Heart right ventricle (tissue), 16 donors: ENCODE measurements at regions not wholly inside any gene's neighbourhood (a gene's known extent, or its start where the extent isn't known, plus 50 kb on each side); places are given as distances from the start of the nearest gene placed in this dataset.
A peak's percentile ranks its signal among the peaks of the same experiment; 100 is the strongest.
"Not testable (repeated sequence)": the region's sequence is repeated elsewhere in the genome, so short reads cannot be mapped to it uniquely, and the experiment has no call there.

Source experiments
- ATAC-seq, 8 donors: fragments of 200-7000 bp; cut with Tn5 transposase; one replicate each; pipeline ENCODE4 v1.9.1; 2020; ENCODE audit warnings: mild to moderate bottlenecking in 8 of 8, moderate library complexity in 8 of 8, moderate number of reproducible peaks in 1 of 8
- DNase-seq, 2 donors: peaks; one replicate each; pipeline ENCODE4 v3.0.0-alpha.2; 2020
- H3K27ac ChIP-seq, 10 donors: fragments of 200-600 bp; sonication (generic) in 2 of 10; one replicate each; pipeline versions ENCODE4 v1.5.0 to v1.8.0; 2020 to 2022; ENCODE audit warnings: mild to moderate bottlenecking in 3 of 10
- H3K27me3 ChIP-seq, 7 donors: fragments of 200-600 bp; one replicate each; pipeline ENCODE4 v1.8.0; 2021 to 2022; ENCODE audit warnings: mild to moderate bottlenecking in 2 of 7
- H3K36me3 ChIP-seq, 9 donors: fragments of 200-600 bp; sonication (generic) in 1 of 9; one replicate each; pipeline versions ENCODE4 v1.5.0 to v1.8.0; 2020 to 2022; ENCODE audit warnings: mild to moderate bottlenecking in 2 of 9
- H3K4me1 ChIP-seq, 9 donors: fragments of 200-600 bp; sonication (generic) in 1 of 9; one replicate each; pipeline versions ENCODE4 v1.5.0 to v1.8.0; 2020 to 2022; ENCODE audit warnings: mild to moderate bottlenecking in 4 of 9
- H3K4me3 ChIP-seq, 10 donors: fragments of 200-600 bp; sonication (generic) in 2 of 10; one replicate each; pipeline versions ENCODE4 v1.5.0 to v1.8.0; 2020 to 2022; ENCODE audit warnings: mild to moderate bottlenecking in 7 of 10, moderate library complexity in 2 of 10
- H3K9me3 ChIP-seq, 11 donors: fragments of 200-600 bp in 10 of 11; sonication (generic) in 2 of 11; one replicate each; pipeline versions ENCODE4 v1.5.0 to v1.8.0; 2013 to 2022; ENCODE audit warnings: mild to moderate bottlenecking in 2 of 11, control low read depth in 1 of 11, moderate library complexity in 1 of 11
- WGBS, 2 donors: extraction: QIAGEN DNeasy Blood & Tissue Kit; methylation state at CpG; one replicate each; pipeline ENCODE4 v1.1.7; 2013; ENCODE audit warnings: inconsistent platforms in 1 of 2; 5-methylcytosine and 5-hydroxymethylcytosine counted together
- intact Hi-C, 10 donors: fragments of 100-400 bp; cut with DNase I; formaldehyde crosslinking; loops; one replicate each; pipeline versions ENCODE4 v1.11.1 to v1.14.2; 2022
- TF ChIP-seq, protein P1 (sequence below), 9 donors: fragments of 200-600 bp; sonication (generic) in 2 of 9; IDR thresholded peaks; one replicate each; pipeline versions ENCODE4 v1.5.0 to v1.8.0; 2021 to 2022; ENCODE audit warnings: antibody characterized with exemption in 9 of 9, mild to moderate bottlenecking in 5 of 9, moderate library complexity in 1 of 9
- donor health status: Arrhythmogenic right ventricular cardiomyopathy.
- donor health status: ischemic (EF 13 %, LVEDD 7.1; RV severe dilation, severe dysfunction).
- donor health status: healthy with polysubstance abuse.
- donor health status: DM: no; HTN: yes; CAD: no.
- donor health status: DM: no; HTN: no; CAD: no.
- donor health status: ischemic (EF 25% LVEDD 6.9; RV normal size, moderate dysfunction).
- donor health status: ischemic (EF 25% LVEDD 5.7; RV mildly dilated, moderate dysfunction).
- donor health status: healthy.
- donor health status: DM: yes; HTN: yes; CAD: no.
- donor health status: Ischemic cardiomyopathy.
- donor health status: ischemic (EF 35%, LVEDD 5.7; RV mildly dilated, moderate dysfunction).
- donor health status: nonischemic (EF 11% LVEDD 7.7; RV severe dilation, severe dysfunction).
- donor health status: DM: yes; HTN: yes; CAD: no.
- donor health status: PGD.
- donor health status: ischemic (EF 29% LVEDD 5.4; RV normal size, mild dysfunction).
- donor health status: nonischemic (EF 23%, LVEDD 6.1; RV moderate dilation, normal function).

DNA sequence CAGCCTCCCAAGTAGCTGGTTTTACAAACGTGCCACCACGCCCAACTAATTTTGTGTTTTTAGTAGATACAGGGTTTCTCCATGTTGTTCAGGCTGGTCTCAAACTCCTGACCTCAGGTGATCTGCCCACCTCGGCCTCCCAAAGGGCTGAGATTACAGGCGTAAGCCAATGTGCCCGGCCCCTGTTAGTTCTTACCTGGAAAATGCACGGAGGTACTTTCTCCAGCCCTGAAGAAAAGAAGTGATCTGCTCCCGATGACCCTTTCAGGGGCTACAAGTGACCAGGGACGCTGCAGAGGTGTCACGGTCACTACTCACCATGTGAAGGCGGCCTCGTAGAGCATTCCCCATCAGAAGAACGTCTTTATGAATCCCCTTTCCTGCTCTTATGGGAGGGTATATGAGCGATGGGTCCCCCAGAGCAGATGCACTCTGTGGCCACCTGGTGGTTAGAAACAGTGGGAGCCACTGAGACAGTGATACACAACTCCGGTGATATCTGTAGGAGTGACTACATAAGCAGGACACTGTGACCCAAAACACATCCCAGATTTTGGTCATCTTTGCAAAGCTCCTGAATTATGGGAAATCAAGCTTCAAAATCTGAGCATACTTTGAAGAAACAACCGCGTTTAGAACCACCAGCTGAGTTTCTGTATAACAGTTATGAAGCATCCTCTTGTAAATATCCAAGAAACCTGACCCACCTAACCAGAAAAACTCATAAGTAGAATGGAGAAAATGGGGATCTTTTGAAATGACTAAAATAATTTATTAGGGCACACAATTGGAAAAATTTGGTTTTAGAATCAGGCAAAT is 102.7 kb upstream of the NBPF11 start:
- DNase-seq, H3K9me3 ChIP-seq, H3K4me1 ChIP-seq, H3K27ac ChIP-seq, H3K27me3 ChIP-seq, H3K4me3 ChIP-seq, intact Hi-C loops, H3K36me3 ChIP-seq: not testable (repeated sequence)
- peak in 1 of 8 donors; percentile 22 for ATAC-seq
- WGBS, 2 donors: 36 to 38% methylated on average over 16 of the region's 16 CpGs
- TF ChIP-seq, protein P1, sequence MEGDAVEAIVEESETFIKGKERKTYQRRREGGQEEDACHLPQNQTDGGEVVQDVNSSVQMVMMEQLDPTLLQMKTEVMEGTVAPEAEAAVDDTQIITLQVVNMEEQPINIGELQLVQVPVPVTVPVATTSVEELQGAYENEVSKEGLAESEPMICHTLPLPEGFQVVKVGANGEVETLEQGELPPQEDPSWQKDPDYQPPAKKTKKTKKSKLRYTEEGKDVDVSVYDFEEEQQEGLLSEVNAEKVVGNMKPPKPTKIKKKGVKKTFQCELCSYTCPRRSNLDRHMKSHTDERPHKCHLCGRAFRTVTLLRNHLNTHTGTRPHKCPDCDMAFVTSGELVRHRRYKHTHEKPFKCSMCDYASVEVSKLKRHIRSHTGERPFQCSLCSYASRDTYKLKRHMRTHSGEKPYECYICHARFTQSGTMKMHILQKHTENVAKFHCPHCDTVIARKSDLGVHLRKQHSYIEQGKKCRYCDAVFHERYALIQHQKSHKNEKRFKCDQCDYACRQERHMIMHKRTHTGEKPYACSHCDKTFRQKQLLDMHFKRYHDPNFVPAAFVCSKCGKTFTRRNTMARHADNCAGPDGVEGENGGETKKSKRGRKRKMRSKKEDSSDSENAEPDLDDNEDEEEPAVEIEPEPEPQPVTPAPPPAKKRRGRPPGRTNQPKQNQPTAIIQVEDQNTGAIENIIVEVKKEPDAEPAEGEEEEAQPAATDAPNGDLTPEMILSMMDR (IDR thresholded peaks at IDR 0.05): peak in 8 of 9 donors; percentile 27 to 68 (median 61)

DNA sequence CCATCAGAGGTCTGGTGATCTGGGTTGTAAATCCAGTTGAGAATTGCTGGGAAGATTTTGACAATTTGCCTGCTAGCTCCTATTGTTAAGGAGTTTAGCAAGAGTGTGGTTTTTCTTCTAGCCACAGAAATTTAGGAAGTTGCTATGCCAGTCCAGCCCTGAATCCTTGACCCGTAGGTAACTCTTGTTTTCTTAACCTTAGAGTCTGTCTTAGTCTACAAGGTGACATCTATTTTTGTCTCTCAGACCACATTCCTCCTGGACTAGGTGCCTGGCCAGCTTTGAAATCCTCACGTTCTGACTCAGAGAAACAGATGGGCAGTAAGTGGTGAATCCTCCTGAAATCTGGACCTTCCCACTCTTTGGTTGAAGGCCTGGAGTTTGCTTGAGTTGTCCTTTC is 101.7 kb upstream of the NBPF11 start:
- ATAC-seq, H3K4me1 ChIP-seq, H3K27ac ChIP-seq, H3K27me3 ChIP-seq, H3K9me3 ChIP-seq, H3K36me3 ChIP-seq, intact Hi-C loops, DNase-seq, H3K4me3 ChIP-seq: not testable (repeated sequence)
- 55 to 72% methylated on average over 1 of the region's 2 CpGs for WGBS, 2 donors

DNA sequence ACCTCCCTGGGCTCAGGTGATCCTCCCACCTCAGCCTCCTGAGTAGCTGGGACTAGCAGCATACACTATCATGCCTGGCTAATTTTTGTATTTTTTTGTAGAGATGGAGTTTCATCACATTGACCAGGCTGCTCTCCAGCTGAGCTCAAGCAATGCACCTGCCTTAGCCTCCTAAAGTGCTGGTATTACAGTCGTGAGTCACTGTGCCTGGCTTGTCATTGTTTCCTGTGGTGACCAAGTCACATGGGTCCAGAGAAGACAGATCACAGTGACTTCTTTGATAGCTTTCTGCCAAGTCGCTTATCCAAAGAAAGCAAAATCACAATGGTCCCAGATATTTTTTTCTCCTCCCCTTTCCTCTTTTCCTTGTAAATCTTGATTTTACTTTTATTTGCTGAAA is 96.7 kb upstream of the NBPF11 start:
- 75 to 81% methylated on average over 1 of the region's 2 CpGs for WGBS, 2 donors
- H3K36me3 ChIP-seq, H3K27ac ChIP-seq, ATAC-seq, H3K9me3 ChIP-seq, H3K27me3 ChIP-seq, intact Hi-C loops, DNase-seq, H3K4me1 ChIP-seq, H3K4me3 ChIP-seq: not testable (repeated sequence)

DNA sequence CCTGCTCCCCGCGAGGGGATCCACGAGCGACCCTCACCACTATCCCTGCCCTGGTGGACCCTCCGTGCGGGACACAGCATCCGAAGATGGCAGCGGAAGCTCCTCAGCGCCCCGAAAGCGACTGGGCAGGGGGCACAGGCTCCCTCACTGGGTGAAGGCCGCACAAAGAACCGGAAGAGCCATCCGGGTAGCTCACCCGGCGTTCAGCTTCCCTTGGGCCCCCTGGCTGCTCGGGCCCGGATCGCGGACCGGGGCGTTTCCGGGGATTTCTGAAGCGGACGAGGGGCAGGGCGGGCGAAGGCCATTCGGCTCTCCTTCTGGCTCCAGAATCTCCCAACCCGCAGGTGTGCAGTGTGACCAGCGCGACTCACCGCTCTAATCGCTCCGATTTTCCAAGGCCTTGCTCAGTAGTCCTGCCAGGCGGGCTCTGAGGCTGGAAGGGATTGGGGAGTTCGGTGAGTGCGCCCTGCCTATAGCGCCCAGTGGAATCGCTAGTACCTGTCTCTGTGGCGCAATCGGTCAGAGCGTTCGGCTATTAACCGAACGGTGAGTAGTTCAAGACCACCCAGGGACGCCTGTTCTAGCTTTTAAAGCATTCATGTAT is 94.3 kb upstream of the NBPF11 start:
- H3K4me3 ChIP-seq: peak overlapping the region in 2 of 10 donors; percentile 12 to 20
- intact Hi-C loops, H3K27me3 ChIP-seq, H3K27ac ChIP-seq, DNase-seq, H3K4me1 ChIP-seq, H3K9me3 ChIP-seq, H3K36me3 ChIP-seq: not testable (repeated sequence)
- WGBS, 2 donors: 26 to 33% methylated on average over 26 to 31 of the region's 46 CpGs
- ATAC-seq: peak in 7 of 8 donors; percentile 59 to 72 (median 67)

DNA sequence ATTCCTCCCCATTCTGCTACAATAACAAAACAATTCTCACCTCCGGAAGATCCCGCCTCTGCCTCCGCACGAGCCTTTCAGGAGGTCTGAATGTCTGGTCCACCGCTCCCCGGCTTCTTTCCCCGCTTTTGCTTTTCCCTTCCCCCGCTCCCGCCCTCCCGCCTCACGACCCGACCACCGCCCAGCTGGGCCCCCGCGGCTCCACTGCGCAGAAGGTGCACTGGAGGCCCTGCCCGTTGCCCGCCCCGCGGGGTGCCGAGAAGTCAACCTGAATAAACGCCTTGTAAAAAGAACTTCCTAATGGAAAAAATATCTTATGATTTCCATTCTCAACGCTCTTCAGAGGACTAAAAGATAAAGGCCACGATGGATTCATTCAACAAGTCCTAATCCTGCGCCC is 93.8 kb upstream of the NBPF11 start:
- intact Hi-C loops, H3K9me3 ChIP-seq, H3K36me3 ChIP-seq, DNase-seq, H3K27me3 ChIP-seq, H3K4me1 ChIP-seq, H3K27ac ChIP-seq: not testable (repeated sequence)
- peak in 1 of 8 donors; percentile 9 for ATAC-seq
- 0 to 7% methylated on average over 3 to 14 of the region's 25 CpGs for WGBS, 2 donors
- peak overlapping the region in 2 of 10 donors; percentile 12 to 20 for H3K4me3 ChIP-seq

DNA sequence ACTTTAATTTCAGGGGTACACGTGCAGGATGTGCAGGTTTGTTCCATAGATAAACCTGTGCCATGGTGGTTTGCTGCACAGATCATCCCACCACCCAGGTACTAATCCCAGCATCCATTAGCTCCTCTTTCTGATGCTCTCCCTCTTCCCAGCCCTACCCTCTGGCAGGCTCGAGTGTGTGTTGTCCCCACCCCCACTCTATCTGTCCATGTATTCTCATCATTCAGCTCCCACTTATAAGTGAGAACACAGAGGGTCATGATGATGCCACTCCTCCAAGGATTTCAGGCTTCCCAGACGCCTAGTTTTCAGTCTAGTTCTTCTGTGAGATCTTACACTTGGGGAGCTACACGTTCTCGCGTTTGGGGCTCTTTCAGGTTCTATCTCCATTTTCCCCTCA is 93.4 kb upstream of the NBPF11 start:
- H3K36me3 ChIP-seq, H3K27ac ChIP-seq, H3K27me3 ChIP-seq, H3K4me3 ChIP-seq, intact Hi-C loops, H3K4me1 ChIP-seq, H3K9me3 ChIP-seq, DNase-seq: not testable (repeated sequence)
- ATAC-seq: peak in 6 of 8 donors; percentile 43 to 79 (median 67)
- WGBS, 2 donors: no CpG with 5 or more reads among the region's 6 CpGs

DNA sequence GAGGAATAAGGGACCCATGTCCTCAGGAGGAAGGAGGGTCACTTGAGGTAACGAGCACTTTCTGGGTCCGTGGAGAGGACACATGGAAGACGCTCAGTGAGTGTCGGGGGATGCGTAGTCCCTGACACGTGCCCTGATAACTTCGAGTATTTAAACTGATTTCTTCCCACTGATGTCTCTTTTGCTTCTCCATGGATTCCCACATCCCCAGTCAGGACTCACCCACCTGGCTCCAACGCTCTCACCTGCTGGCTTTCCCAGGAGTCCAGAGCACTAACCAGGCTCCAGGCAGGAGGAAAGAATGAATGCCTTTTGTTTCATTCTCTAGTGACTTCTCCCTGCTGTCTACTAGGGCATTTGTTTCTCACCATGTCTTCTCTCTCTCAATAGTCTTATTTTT is 81.2 kb upstream of the NBPF11 start:
- H3K27me3 ChIP-seq, H3K36me3 ChIP-seq, ATAC-seq, H3K4me3 ChIP-seq, H3K4me1 ChIP-seq, H3K9me3 ChIP-seq, H3K27ac ChIP-seq, intact Hi-C loops, DNase-seq: not testable (repeated sequence)
- 83 to 93% methylated on average over 6 to 7 of the region's 8 CpGs for WGBS, 2 donors

DNA sequence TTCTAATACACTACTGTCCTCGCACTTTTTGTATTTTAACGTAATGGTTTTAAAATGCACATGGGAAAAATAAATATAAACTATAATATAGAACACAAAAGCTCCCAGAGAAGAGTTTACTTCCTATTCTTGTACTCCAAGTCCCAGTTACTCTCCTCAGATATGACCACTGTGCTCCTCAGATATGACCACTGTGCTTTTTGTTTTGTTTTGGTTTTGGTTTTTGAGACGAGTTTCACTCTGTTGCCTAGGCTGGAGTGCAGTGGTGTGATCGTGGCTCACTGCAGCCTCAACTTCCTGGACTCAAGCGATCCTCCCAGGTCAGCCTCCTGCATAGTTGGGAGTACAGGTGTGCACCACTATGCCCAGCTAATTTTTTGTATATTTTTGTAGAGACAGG is 76.8 kb upstream of the NBPF11 start:
- 87 to 89% methylated on average over 4 of the region's 5 CpGs for WGBS, 2 donors
- ATAC-seq, DNase-seq, H3K27ac ChIP-seq, intact Hi-C loops, H3K27me3 ChIP-seq, H3K36me3 ChIP-seq, H3K9me3 ChIP-seq, H3K4me1 ChIP-seq, H3K4me3 ChIP-seq: not testable (repeated sequence)

DNA sequence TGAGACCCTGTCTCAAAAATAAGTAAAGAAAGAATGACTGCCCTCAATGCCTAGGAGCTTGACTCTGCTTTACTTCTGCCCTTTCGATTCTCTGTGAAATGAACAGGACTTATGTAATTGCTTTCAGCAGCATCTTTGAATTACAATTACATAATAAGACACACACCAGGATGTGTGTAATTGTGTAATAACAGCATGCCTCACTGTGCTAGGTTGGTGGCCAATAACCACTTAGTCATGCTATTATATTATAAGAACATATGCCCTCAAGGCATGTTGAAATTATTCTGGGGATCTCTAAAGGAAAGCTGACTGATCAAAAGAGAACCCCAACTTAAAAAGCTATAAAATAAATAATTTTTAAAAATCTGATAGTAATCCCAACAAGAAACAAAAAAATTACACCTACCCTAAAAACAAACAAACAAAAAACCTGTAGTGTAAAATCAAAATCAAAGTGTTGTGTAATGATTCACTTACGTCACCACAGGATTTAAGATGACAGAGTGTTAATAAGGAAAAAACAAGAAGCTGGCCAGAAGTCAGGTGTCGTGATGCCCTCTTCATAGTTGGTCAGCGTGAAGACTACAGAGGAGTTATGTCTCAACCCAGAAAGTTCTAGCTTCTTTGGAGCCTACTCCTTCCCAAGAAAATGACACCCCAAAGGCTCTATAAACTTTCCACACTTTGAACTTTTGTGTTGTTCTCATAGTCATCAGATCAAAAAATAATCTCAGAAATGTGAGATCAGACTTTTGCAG is 70.5 kb upstream of the NBPF11 start:
- intact Hi-C loops, H3K9me3 ChIP-seq, H3K4me1 ChIP-seq, H3K27ac ChIP-seq, ATAC-seq, H3K4me3 ChIP-seq, H3K36me3 ChIP-seq, H3K27me3 ChIP-seq, DNase-seq: not testable (repeated sequence)
- WGBS, 2 donors: no CpG with 5 or more reads among the region's 4 CpGs

DNA sequence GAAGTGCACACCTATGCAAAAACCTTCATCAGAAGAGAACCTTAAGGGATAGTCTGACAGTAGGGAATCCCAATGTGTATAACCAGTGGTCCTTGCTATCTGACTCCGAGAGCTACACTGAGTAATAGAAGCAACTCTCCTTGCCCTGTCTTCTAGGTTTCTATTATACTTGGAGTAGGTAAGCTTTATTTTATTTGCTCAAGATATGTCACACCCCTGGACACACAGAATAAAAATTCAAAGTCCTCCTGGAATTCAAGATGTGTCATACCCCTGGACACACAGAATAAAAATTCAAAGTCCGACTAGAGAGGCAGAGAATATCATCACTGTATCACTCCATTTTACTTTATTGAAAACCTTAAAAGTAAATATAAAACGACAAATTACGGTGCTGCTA is 69.5 kb upstream of the NBPF11 start:
- H3K27me3 ChIP-seq, ATAC-seq, DNase-seq, H3K4me3 ChIP-seq, H3K4me1 ChIP-seq, intact Hi-C loops, H3K27ac ChIP-seq, H3K9me3 ChIP-seq, H3K36me3 ChIP-seq: not testable (repeated sequence)
- no CpG with 5 or more reads among the region's 4 CpGs for WGBS, 2 donors
